Stimulated activated CD4-positive, alpha-beta T cell treated with anti-CD3 and anti-CD28 coated beads, Interleukin-2, amount 100 ng/mL, for 24 hours (primary cell): ENCODE measurements at regions not wholly inside any gene's neighbourhood (a gene's known extent, or its start where the extent isn't known, plus 50 kb on each side); places are given as distances from the start of the nearest gene placed in this dataset.
"Not testable (repeated sequence)": the region's sequence is repeated elsewhere in the genome, so short reads cannot be mapped to it uniquely, and the experiment has no call there.

ENCODE experiments used
- DNase-seq, 2 donors: peaks; one replicate each; pipeline ENCODE4 v3.0.0-alpha.2; 2020

GRCh38 chr5:87594566-87594965, 181.8 kb upstream of the CCNH start:
- no peak for DNase-seq

- no peak for DNase-seq
Measured at GRCh38 chr5:87589587-87589986, 176.9 kb upstream of the CCNH start.

- DNase-seq = no peak
Measured at GRCh38 chr5:87588316-87588715, 175.6 kb upstream of the CCNH start.

GRCh38 chr5:87583704-87584103, 171.0 kb upstream of the CCNH start:
- DNase-seq = not testable (repeated sequence)

GRCh38 chr5:87582149-87582548, 169.4 kb upstream of the CCNH start:
- DNase-seq = no peak

- no peak for DNase-seq
Measured at GRCh38 chr5:87581661-87582060, 168.9 kb upstream of the CCNH start.

- no peak for DNase-seq
Measured at GRCh38 chr5:87579678-87580077, 166.9 kb upstream of the CCNH start.

- DNase-seq = no peak
Measured at GRCh38 chr5:87576867-87577266, 164.1 kb upstream of the CCNH start.

- DNase-seq = not testable (repeated sequence)
Measured at GRCh38 chr5:87576306-87576705, 163.6 kb upstream of the CCNH start.

GRCh38 chr5:87574106-87574505, 161.4 kb upstream of the CCNH start:
- no peak for DNase-seq

GRCh38 chr5:87572611-87573010, 159.9 kb upstream of the CCNH start:
- DNase-seq = no peak

GRCh38 chr5:87572090-87572489, 159.4 kb upstream of the CCNH start:
- DNase-seq = no peak

GRCh38 chr5:87570366-87570765, 157.6 kb upstream of the CCNH start:
- no peak for DNase-seq

- no peak for DNase-seq
Measured at GRCh38 chr5:87562068-87562467, 149.3 kb upstream of the CCNH start.

- DNase-seq = no peak
Measured at GRCh38 chr5:87560528-87560927, 147.8 kb upstream of the CCNH start.

- no peak for DNase-seq
Measured at GRCh38 chr5:87551911-87552310, 139.2 kb upstream of the CCNH start.

GRCh38 chr5:87541676-87542075, 128.9 kb upstream of the CCNH start:
- DNase-seq = no peak

- DNase-seq = no peak
Measured at GRCh38 chr5:87541033-87541432, 128.3 kb upstream of the CCNH start.

GRCh38 chr5:87539839-87540238, 127.1 kb upstream of the CCNH start:
- DNase-seq = no peak

GRCh38 chr5:87536365-87536764, 123.6 kb upstream of the CCNH start:
- DNase-seq = no peak

GRCh38 chr5:87535706-87536105, 123.0 kb upstream of the CCNH start:
- no peak for DNase-seq

GRCh38 chr5:87529486-87530076, 116.9 kb upstream of the CCNH start:
- DNase-seq = no peak

- DNase-seq = no peak
Measured at GRCh38 chr5:87526131-87526530, 113.4 kb upstream of the CCNH start.

- no peak for DNase-seq
Measured at GRCh38 chr5:87524217-87524616, 111.5 kb upstream of the CCNH start.

GRCh38 chr5:87511778-87512177, 99.0 kb upstream of the CCNH start:
- not testable (repeated sequence) for DNase-seq

GRCh38 chr5:87503004-87503403, 90.3 kb upstream of the CCNH start:
- DNase-seq = no peak
